ENCODE measurements at regions not wholly inside any gene's neighbourhood (a gene's known extent, or its start where the extent isn't known, plus 50 kb on each side); places are given as distances from the start of the nearest gene placed in this dataset.
"Not testable (repeated sequence)": the region's sequence is repeated elsewhere in the genome, so short reads cannot be mapped to it uniquely, and the experiment has no call there.

GRCh38 chr2:228446734-228447133 is 265.2 kb upstream of the SPHKAP start:
- Histone ChIP-seq H3K27ac (no peak overlapping the region), H3K9me3 (no peaks in the 10 kb centered on the region), H3K4me3 (no peak overlapping the region), H3K4me1 (no peaks in the 10 kb centered on the region), H3K36me3 (no peaks in the 10 kb centered on the region), H3K27me3 (no peaks in the 10 kb centered on the region)
- TF ChIP-seq CTCF (IDR thresholded peaks at IDR 0.05) = no peak
- intact Hi-C loops (cut with DNase I) = no loop called here
- DNase-seq (ENCODE audit: low spot score in 2 of 2) = no peak

GRCh38 chr2:228444161-228444560 is 262.7 kb upstream of the SPHKAP start:
- intact Hi-C loops (cut with DNase I) = no loop called here
- TF ChIP-seq CTCF (IDR thresholded peaks at IDR 0.05) = no peak
- H3K4me3 ChIP-seq = no peak overlapping the region
- no peaks in the 10 kb centered on the region for H3K36me3 ChIP-seq
- no peaks in the 10 kb centered on the region for H3K4me1 ChIP-seq
- no peaks in the 10 kb centered on the region for H3K9me3 ChIP-seq
- H3K27ac ChIP-seq = no peak overlapping the region
- DNase-seq (ENCODE audit: low spot score in 2 of 2) = no peak
- H3K27me3 ChIP-seq = no peaks in the 10 kb centered on the region

GRCh38 chr2:228433721-228434120 is 252.2 kb upstream of the SPHKAP start:
- Histone ChIP-seq H3K27ac (no peak overlapping the region), H3K4me1 (no peaks in the 10 kb centered on the region), H3K4me3 (no peak overlapping the region), H3K27me3 (no peaks in the 10 kb centered on the region), H3K9me3 (no peaks in the 10 kb centered on the region), H3K36me3 (no peaks in the 10 kb centered on the region)
- intact Hi-C loops (cut with DNase I) = no loop called here
- TF ChIP-seq CTCF (IDR thresholded peaks at IDR 0.05) = no peak
- DNase-seq (ENCODE audit: low spot score in 2 of 2) = no peak

GRCh38 chr2:228432116-228432515 is 250.6 kb upstream of the SPHKAP start:
- no peak for TF ChIP-seq CTCF (IDR thresholded peaks at IDR 0.05)
- H3K36me3 ChIP-seq = no peaks in the 10 kb centered on the region
- no peak overlapping the region for H3K4me3 ChIP-seq
- H3K27ac ChIP-seq = no peak overlapping the region
- H3K4me1 ChIP-seq = no peaks in the 10 kb centered on the region
- intact Hi-C loops (cut with DNase I) = no loop called here
- peaks cover 0 to 8% of the 10 kb centered on the region in 2 donors for H3K9me3 ChIP-seq
- no peaks in the 10 kb centered on the region for H3K27me3 ChIP-seq
- DNase-seq (ENCODE audit: low spot score in 2 of 2) = no peak

GRCh38 chr2:228430986-228431385 is 249.5 kb upstream of the SPHKAP start:
- no peaks in the 10 kb centered on the region for H3K27me3 ChIP-seq
- H3K9me3 ChIP-seq = peaks cover 0 to 10% of the 10 kb centered on the region in 2 donors
- H3K27ac ChIP-seq = no peak overlapping the region
- no peaks in the 10 kb centered on the region for H3K36me3 ChIP-seq
- intact Hi-C loops (cut with DNase I) = no loop called here
- no peaks in the 10 kb centered on the region for H3K4me1 ChIP-seq
- DNase-seq (ENCODE audit: low spot score in 2 of 2) = no peak
- TF ChIP-seq CTCF (IDR thresholded peaks at IDR 0.05) = no peak
- no peak overlapping the region for H3K4me3 ChIP-seq

GRCh38 chr2:228426502-228427216 is 245.2 kb upstream of the SPHKAP start:
- no peak for DNase-seq (ENCODE audit: low spot score in 2 of 2)
- TF ChIP-seq CTCF (IDR thresholded peaks at IDR 0.05) = no peak
- H3K4me1 ChIP-seq = no peaks in the 10 kb centered on the region
- H3K27ac ChIP-seq = no peak overlapping the region
- peaks cover 0 to 10% of the 10 kb centered on the region in 2 donors for H3K9me3 ChIP-seq
- H3K36me3 ChIP-seq = no peaks in the 10 kb centered on the region
- no peaks in the 10 kb centered on the region for H3K27me3 ChIP-seq
- no peak overlapping the region for H3K4me3 ChIP-seq
- intact Hi-C loops (cut with DNase I) = no loop called here

- H3K4me3 ChIP-seq; H3K36me3 ChIP-seq; intact Hi-C loops (cut with DNase I); H3K27ac ChIP-seq; H3K4me1 ChIP-seq; DNase-seq (ENCODE audit: low spot score in 2 of 2); H3K27me3 ChIP-seq: not testable (repeated sequence)
- peaks cover 0 to 10% of the 10 kb centered on the region in 2 donors for H3K9me3 ChIP-seq
Observed at GRCh38 chr2:228425411-228426060, 244.0 kb upstream of the SPHKAP start.

Measured in ascending aorta (tissue), 2 donors.